ENCODE measurements at regions not wholly inside any gene's neighbourhood (a gene's known extent, or its start where the extent isn't known, plus 50 kb on each side); places are given as distances from the start of the nearest gene placed in this dataset.

DNA sequence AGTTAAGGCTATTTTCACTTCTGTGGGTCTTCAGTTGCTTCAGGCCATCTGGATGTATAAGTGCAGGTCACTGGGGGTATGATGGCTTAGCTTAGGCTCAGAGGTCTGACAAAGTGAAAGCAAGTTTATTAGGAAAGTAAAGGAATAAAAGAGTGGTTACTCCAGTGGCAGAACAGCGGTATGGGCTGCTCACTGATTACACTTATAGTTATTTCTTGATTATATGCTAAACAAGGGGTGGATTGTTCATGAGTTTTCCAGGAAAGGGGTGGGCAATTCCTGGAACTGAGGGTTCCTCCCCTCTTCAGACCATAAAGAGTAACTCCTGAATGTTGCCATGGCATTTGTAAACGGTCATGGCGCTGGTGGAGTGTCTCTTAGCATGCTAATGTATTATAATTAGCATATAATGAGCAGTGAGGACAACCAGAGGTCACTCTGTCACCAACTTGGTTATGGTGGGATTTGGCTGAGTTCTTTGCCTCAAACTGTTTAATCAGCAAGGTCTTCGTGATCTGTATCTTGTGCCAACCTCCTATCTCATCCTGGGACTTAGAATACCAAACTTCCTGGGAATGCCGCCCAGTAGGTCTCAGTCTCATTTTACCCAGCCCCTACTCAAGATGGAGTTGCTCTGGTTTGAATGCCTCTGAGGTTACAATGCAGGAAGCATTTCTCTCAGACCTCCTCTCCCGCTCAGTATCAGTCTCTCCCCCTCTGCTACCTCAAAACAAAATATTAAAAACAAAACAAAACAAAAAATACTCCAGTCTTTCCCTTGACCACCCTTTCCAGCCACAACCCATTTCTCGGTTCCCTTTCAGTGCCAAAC, 71.3 kb upstream of the SLC22A11 start:
- DNase-seq (ENCODE audit: low read depth) = no peak
- TF ChIP-seq, protein P1, sequence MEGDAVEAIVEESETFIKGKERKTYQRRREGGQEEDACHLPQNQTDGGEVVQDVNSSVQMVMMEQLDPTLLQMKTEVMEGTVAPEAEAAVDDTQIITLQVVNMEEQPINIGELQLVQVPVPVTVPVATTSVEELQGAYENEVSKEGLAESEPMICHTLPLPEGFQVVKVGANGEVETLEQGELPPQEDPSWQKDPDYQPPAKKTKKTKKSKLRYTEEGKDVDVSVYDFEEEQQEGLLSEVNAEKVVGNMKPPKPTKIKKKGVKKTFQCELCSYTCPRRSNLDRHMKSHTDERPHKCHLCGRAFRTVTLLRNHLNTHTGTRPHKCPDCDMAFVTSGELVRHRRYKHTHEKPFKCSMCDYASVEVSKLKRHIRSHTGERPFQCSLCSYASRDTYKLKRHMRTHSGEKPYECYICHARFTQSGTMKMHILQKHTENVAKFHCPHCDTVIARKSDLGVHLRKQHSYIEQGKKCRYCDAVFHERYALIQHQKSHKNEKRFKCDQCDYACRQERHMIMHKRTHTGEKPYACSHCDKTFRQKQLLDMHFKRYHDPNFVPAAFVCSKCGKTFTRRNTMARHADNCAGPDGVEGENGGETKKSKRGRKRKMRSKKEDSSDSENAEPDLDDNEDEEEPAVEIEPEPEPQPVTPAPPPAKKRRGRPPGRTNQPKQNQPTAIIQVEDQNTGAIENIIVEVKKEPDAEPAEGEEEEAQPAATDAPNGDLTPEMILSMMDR (IDR thresholded peaks at IDR 0.05; ENCODE audit: insufficient read depth, low read depth, low read length, missing control alignments) = no peak
- no peak overlapping the region for H3K4me3 ChIP-seq (ENCODE audit: low read length)

DNA sequence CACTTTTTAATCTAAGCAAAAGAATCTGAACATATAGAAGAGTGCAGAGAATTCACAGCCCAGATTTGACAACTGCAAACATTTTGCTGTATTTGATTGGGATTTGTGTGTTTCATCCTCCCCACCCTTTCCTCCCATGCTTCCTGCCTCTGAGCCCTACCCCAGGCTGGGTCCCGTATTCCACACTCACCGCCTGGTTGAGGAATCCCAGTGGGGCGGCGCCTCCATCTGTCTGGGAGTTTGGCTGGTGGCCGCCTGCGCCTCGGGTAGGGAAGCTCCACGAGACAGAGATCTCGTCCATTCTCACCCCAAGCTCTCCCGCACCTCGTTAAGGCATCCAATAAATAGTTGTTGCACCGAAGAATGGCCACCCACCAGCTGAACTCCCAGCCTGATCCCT, 70.7 kb upstream of the SLC22A11 start:
- TF ChIP-seq, protein P1 (IDR thresholded peaks at IDR 0.05; ENCODE audit: insufficient read depth, low read depth, low read length, missing control alignments) = no peak
- H3K4me3 ChIP-seq (ENCODE audit: low read length) = no peak overlapping the region
- no peak for DNase-seq (ENCODE audit: low read depth)

DNA sequence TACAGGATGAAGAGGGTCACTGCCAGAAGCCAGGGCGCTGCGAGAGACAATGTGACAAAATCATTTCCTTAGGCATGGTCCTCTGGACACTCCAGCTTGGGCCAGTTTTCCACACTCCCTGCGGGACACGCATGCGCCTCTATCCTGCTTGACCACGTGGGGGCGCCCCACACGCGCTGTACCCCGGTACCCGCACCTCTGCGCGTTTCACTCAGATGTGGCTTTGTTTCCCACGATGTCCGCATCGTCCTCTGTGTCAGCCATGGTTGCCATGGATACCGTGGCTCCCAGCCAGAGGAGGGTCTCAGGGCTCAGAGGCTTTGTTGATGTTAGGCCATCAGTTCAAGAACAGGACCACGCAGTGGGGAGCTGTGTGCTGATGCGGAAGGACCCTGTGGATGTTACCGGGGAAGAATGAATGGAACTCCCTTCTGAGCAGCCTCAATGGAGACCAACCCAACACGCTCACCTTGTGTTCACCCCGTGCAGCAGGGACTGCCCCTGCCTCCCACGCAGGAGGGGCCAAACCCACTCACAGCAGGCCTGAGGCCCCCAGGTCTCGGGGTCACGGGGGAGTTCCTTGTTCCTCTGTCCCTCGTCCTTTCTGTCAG, 65.8 kb upstream of the SLC22A11 start:
- H3K4me3 ChIP-seq (ENCODE audit: low read length) = no peak overlapping the region
- TF ChIP-seq, protein P1 (IDR thresholded peaks at IDR 0.05; ENCODE audit: insufficient read depth, low read depth, low read length, missing control alignments) = peak; percentile 80
- peak; percentile 60 for DNase-seq (ENCODE audit: low read depth)

DNA sequence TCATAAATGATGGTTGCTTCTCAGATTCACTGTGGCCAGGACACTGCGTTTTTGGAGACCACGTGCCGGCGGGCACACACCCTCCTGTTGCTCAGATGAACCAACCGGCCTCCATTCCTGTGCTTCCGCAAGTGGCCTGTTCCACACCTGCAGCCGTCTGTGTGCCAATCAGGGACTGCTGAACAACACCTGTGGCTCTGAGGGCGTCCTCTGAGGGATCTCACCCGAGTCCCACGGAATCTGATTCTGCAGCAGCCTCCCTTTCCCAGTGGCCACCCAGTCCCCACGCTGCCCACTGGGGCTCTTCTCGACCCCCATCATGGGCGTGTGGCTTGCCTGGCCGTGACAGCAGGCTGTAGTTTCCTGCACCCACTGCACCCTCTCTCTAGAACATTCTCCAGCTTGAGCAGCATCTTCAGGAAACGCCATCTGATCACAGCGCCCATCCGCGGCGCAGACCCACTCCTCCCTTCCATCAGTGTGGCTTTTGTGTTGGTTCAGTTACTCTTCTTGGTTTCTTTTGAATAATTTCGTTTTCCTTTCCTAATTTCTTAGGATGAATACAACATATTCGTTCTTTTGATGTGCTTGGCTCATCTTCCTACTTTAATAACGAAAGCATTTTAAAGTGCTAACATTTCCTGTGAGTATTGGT, 65.1 kb upstream of the SLC22A11 start:
- DNase-seq (ENCODE audit: low read depth) = no peak
- TF ChIP-seq, protein P1 (IDR thresholded peaks at IDR 0.05; ENCODE audit: insufficient read depth, low read depth, low read length, missing control alignments) = no peak

DNA sequence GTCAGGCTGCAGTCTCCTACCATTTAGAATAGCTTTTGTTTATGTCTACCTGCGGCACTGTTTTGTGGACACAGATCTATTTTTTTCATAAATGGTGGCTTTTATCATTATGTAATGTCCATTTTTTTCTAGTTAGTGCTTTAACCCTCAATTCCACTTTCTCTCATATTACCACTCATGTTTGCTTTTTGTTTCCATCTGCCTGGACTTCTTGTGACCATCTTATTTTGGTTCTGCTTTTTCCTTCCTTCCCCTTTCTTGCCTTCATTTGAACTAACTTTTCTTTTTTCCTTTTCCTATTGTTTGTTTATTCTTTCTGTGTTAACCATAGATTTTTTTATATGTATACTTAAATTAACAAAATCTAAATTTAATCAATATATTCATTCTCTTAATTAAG, 63.2 kb upstream of the SLC22A11 start:
- DNase-seq (ENCODE audit: low read depth) = no peak
- TF ChIP-seq, protein P1 (IDR thresholded peaks at IDR 0.05; ENCODE audit: insufficient read depth, low read depth, low read length, missing control alignments) = no peak
- no peak overlapping the region for H3K4me3 ChIP-seq (ENCODE audit: low read length)

More for the DNA sequence above, 65.1 kb upstream of the SLC22A11 start:
- H3K4me3 ChIP-seq (ENCODE audit: low read length) = no peak overlapping the region

DNA sequence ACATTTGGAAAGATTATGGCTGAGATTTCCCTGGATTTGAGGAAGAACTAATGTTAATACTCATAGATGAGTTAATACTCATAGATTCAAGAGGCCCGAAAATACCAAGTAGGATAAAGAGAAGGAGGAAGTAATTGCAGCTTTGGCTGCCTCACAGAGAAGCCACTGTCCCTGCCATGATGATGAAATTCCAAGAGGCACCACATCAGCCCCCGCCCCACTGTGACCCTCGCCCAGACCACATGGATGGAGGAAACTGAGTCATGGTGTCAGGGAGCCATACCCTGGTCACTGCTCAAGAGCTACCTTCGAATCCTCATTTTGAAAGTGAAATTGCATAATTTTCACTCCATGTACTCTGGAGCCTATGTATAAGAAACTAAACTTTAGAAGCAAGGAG, 57.6 kb upstream of the SLC22A11 start:
- no peak overlapping the region for H3K4me3 ChIP-seq (ENCODE audit: low read length)
- TF ChIP-seq, protein P1 (IDR thresholded peaks at IDR 0.05; ENCODE audit: insufficient read depth, low read depth, low read length, missing control alignments) = no peak
- DNase-seq (ENCODE audit: low read depth) = no peak

Data from epithelial cell of esophagus (primary cell).